H1 (cell line): ENCODE measurements at regions not wholly inside any gene's neighbourhood (a gene's known extent, or its start where the extent isn't known, plus 50 kb on each side); places are given as distances from the start of the nearest gene placed in this dataset.

Source experiments
- CTCF ChIA-PET: fragments of 300-600 bp; sonication (Branson Sonifier 250); formaldehyde crosslinking; loops from one replicate; lab custom pipeline; 2021; ENCODE audit not compliant: partially characterized antibody; lab: Charles Lee
- POLR2A ChIA-PET: fragments of 300-600 bp; sonication (Branson Sonifier 250); formaldehyde crosslinking; loops from one replicate; lab custom pipeline; 2021; ENCODE audit warnings: inconsistent platforms; ENCODE audit not compliant: partially characterized antibody; lab: Charles Lee
- DNase-seq, 2 experiments: peaks; one replicate each; pipeline versions ENCODE4 v3.0.0 to v3.0.0-alpha.2; 2010 to 2022; ENCODE audit warnings: low spot score in 2 of 2, low read depth in 1 of 2, mixed read lengths in 1 of 2
- FAIRE-seq: peaks from 2 replicates; lab custom pipeline; 2011; peaks lifted over from hg19 to GRCh38; lab: Jason Lieb, UNC
- H2AFZ ChIP-seq: 2 replicates; pipeline ENCODE4 v1.8.1; 2012; ENCODE audit warnings: low read length, inconsistent platforms
- H2AK5ac ChIP-seq: 2 replicates; pipeline ENCODE4 v1.6.1; 2013; ENCODE audit warnings: low read depth, low read length
- H2BK120ac ChIP-seq: replicated peaks from 2 replicates; pipeline ENCODE3; 2013; ENCODE audit warnings: low read depth, low read length, inconsistent platforms
- H2BK12ac ChIP-seq: 2 replicates; pipeline ENCODE4 v1.6.1; 2013; ENCODE audit warnings: low read depth, low read length
- H2BK15ac ChIP-seq: 2 replicates; pipeline ENCODE4 v1.6.1; 2013; ENCODE audit warnings: low read length
- H2BK20ac ChIP-seq: 2 replicates; pipeline ENCODE4 v1.6.1; 2013; ENCODE audit warnings: low read length
- H2BK5ac ChIP-seq: 2 replicates; pipeline ENCODE4 v1.6.1; 2013; ENCODE audit warnings: low read depth, low read length
- H3K14ac ChIP-seq: 2 replicates; pipeline ENCODE4 v1.6.1; 2013; ENCODE audit warnings: inconsistent platforms; ENCODE audit not compliant: insufficient read length
- H3K18ac ChIP-seq: 2 replicates; pipeline ENCODE4 v1.6.1; 2013; ENCODE audit warnings: low read length; ENCODE audit errors: extremely low read depth
- H3K23ac ChIP-seq: 2 replicates; pipeline ENCODE4 v1.6.1; 2013; ENCODE audit warnings: inconsistent platforms; ENCODE audit not compliant: insufficient read length
- H3K23me2 ChIP-seq: 2 replicates; pipeline ENCODE4 v1.6.1; 2013; ENCODE audit warnings: low read depth, low read length
- H3K27ac ChIP-seq: 2 replicates; pipeline ENCODE4 v1.6.1; 2011; ENCODE audit warnings: low read depth, low read length, inconsistent platforms
- H3K27me3 ChIP-seq, 4 experiments: replicated peaks in 1 of 4; 1 replicate in 1 of 4; 2 replicates in 3 of 4; pipeline versions ENCODE4 v1.6.1 to v1.8.1; 2011 to 2013; ENCODE audit warnings: low read length in 3 of 4, mild to moderate bottlenecking in 3 of 4, inconsistent platforms in 2 of 4, mixed read lengths in 2 of 4, moderate library complexity in 1 of 4; ENCODE audit not compliant: control insufficient read depth in 3 of 4, insufficient read depth in 3 of 4; ENCODE audit errors: extremely low read depth in 1 of 4
- H3K36me3 ChIP-seq, 4 experiments: 2 replicates each; pipeline versions ENCODE4 v1.6.1 to v1.8.1; 2011 to 2013; ENCODE audit warnings: mild to moderate bottlenecking in 4 of 4, low read length in 3 of 4, moderate library complexity in 2 of 4, control low read depth in 1 of 4, inconsistent platforms in 1 of 4; ENCODE audit not compliant: insufficient read depth in 4 of 4, control insufficient read depth in 2 of 4
- H3K4ac ChIP-seq: replicated peaks from 2 replicates; pipeline ENCODE3; 2013; ENCODE audit warnings: low read length, low read depth, mixed read lengths, inconsistent platforms; ENCODE audit not compliant: insufficient read length
- H3K4me1 ChIP-seq, 4 experiments: replicated peaks in 1 of 4; 1 replicate in 1 of 4; 2 replicates in 3 of 4; pipeline versions ENCODE4 v1.6.1 to v1.8.1; 2011 to 2013; ENCODE audit warnings: low read length in 3 of 4, inconsistent platforms in 2 of 4, mixed read lengths in 1 of 4; ENCODE audit not compliant: insufficient read depth in 4 of 4, control insufficient read depth in 3 of 4
- H3K4me2 ChIP-seq, 2 experiments: 2 replicates each; pipeline versions ENCODE4 v1.6.1 to v1.8.1; 2011 to 2013; ENCODE audit warnings: low read depth in 2 of 2, low read length in 2 of 2, control low read depth in 1 of 2, inconsistent platforms in 1 of 2, mild to moderate bottlenecking in 1 of 2; ENCODE audit not compliant: insufficient read depth in 1 of 2
- H3K4me3 ChIP-seq, 4 experiments: fragments of 200-600, 300-600 bp in 1 of 4; sonication (generic), shearing (Covaris generic), sonication (Bioruptor Twin) in 1 of 4; 2 replicates each; pipeline versions ENCODE4 v1.5.1 to v1.8.1; 2011 to 2016; ENCODE audit warnings: low read length in 4 of 4, low read depth in 3 of 4, control low read depth in 2 of 4, inconsistent platforms in 2 of 4, mild to moderate bottlenecking in 2 of 4, mixed read lengths in 1 of 4, moderate library complexity in 1 of 4; ENCODE audit not compliant: insufficient read depth in 2 of 4; ENCODE audit errors: extremely low read depth in 1 of 4
- H3K56ac ChIP-seq: replicated peaks from 2 replicates; pipeline ENCODE3; 2013; ENCODE audit warnings: low read depth, mild to moderate bottlenecking, mixed read lengths, low read length, inconsistent platforms; ENCODE audit not compliant: insufficient read length
- H3K79me1 ChIP-seq: 2 replicates; pipeline ENCODE4 v1.6.1; 2013; ENCODE audit warnings: low read depth, low read length, control low read depth
- H3K79me2 ChIP-seq, 2 experiments: 2 replicates each; pipeline versions ENCODE4 v1.6.1 to v1.8.1; 2012 to 2013; ENCODE audit warnings: low read length in 2 of 2, mild to moderate bottlenecking in 2 of 2, inconsistent platforms in 1 of 2; ENCODE audit not compliant: insufficient read depth in 2 of 2, control insufficient read depth in 1 of 2
- H3K9ac ChIP-seq, 4 experiments: replicated peaks in 1 of 4; 1 replicate in 1 of 4; 2 replicates in 3 of 4; pipeline versions ENCODE4 v1.6.1 to v1.8.1; 2011 to 2013; ENCODE audit warnings: low read depth in 3 of 4, low read length in 3 of 4, control low read depth in 2 of 4, mild to moderate bottlenecking in 2 of 4, moderate library complexity in 2 of 4, inconsistent platforms in 1 of 4; ENCODE audit errors: extremely low read depth in 1 of 4
- H3K9me3 ChIP-seq, 2 experiments: 2 replicates each; pipeline versions ENCODE4 v1.6.1 to v1.8.1; 2012 to 2013; ENCODE audit warnings: mild to moderate bottlenecking in 2 of 2, moderate library complexity in 2 of 2, control low read depth in 1 of 2, inconsistent platforms in 1 of 2, low read depth in 1 of 2, low read length in 1 of 2, mixed read lengths in 1 of 2; ENCODE audit not compliant: insufficient read depth in 2 of 2
- H4K20me1 ChIP-seq, 2 experiments: replicated peaks in 1 of 2; 2 replicates each; pipeline versions ENCODE3 to v1.8.1; 2011 to 2013; ENCODE audit warnings: inconsistent platforms in 2 of 2, low read length in 2 of 2, mild to moderate bottlenecking in 1 of 2; ENCODE audit not compliant: insufficient read depth in 2 of 2, control insufficient read depth in 1 of 2
- H4K5ac ChIP-seq: 2 replicates; pipeline ENCODE4 v1.6.1; 2013; ENCODE audit warnings: low read length, low read depth, mixed read lengths, inconsistent platforms; ENCODE audit not compliant: insufficient read length
- H4K8ac ChIP-seq: 2 replicates; pipeline ENCODE4 v1.8.0; 2013; ENCODE audit warnings: mild to moderate bottlenecking, moderate library complexity, low read length, inconsistent platforms; ENCODE audit not compliant: insufficient read depth; ENCODE audit errors: extremely low read depth
- H4K91ac ChIP-seq: replicated peaks from 2 replicates; pipeline ENCODE3; 2013; ENCODE audit warnings: low read length, mixed read lengths, inconsistent platforms; ENCODE audit not compliant: insufficient read length
- BCL11A ChIP-seq, 2 experiments: IDR thresholded peaks; one replicate each; pipeline ENCODE4 v1.6.1; 2011; ENCODE audit warnings: low read depth in 2 of 2, low read length in 2 of 2, mild to moderate bottlenecking in 2 of 2
- CBX8 ChIP-seq: fragments of 300-800, 300-1000 bp; sonication (generic); IDR thresholded peaks from 2 replicates; pipeline ENCODE4 v1.7.1; 2016; ENCODE audit warnings: low read depth, low read length, borderline replicate concordance
- CHD2 ChIP-seq: IDR thresholded peaks from 2 replicates; pipeline ENCODE4 v1.6.1; 2012; ENCODE audit warnings: low read length, improper control_type of control experiment
- CREB1 ChIP-seq: IDR thresholded peaks from 2 replicates; pipeline ENCODE4 v1.6.1; 2012; ENCODE audit warnings: inconsistent platforms
- EP300 ChIP-seq, 2 experiments: IDR thresholded peaks; 1 replicate in 1 of 2; 2 replicates in 1 of 2; pipeline ENCODE4 v1.6.1; 2011 to 2012; ENCODE audit warnings: low read depth in 2 of 2, low read length in 2 of 2, mild to moderate bottlenecking in 2 of 2, borderline replicate concordance in 1 of 2, inconsistent platforms in 1 of 2, moderate library complexity in 1 of 2
- FOSL1 ChIP-seq: IDR thresholded peaks from 2 replicates; pipeline ENCODE4 v1.6.1; 2011; ENCODE audit warnings: mild to moderate bottlenecking, low read depth, low read length, moderate library complexity; ENCODE audit not compliant: insufficient read depth
- MAFK ChIP-seq: IDR thresholded peaks from 2 replicates; pipeline ENCODE4 v1.6.1; 2012; ENCODE audit warnings: low read depth, mild to moderate bottlenecking, improper control_type of control experiment, low read length
- RBBP5 ChIP-seq: IDR thresholded peaks from 2 replicates; pipeline ENCODE4 v1.7.1; 2012; ENCODE audit warnings: low read depth, mild to moderate bottlenecking, inconsistent platforms, low read length, moderate library complexity, borderline replicate concordance
- SAP30 ChIP-seq: fragments of 300-600 bp; sonication (generic); IDR thresholded peaks from 2 replicates; pipeline ENCODE4 v1.7.1; 2012; ENCODE audit warnings: low read length, moderate library complexity, mild to moderate bottlenecking, inconsistent platforms; ENCODE audit not compliant: insufficient read depth, insufficient replicate concordance
- SIRT6 ChIP-seq: IDR thresholded peaks from one replicate; pipeline ENCODE4 v1.7.1; 2012; ENCODE audit warnings: low read length, inconsistent platforms
- TBP ChIP-seq: IDR thresholded peaks from 2 replicates; pipeline ENCODE4 v1.6.1; 2011; ENCODE audit warnings: low read depth, low read length, improper control_type of control experiment
- WGBS, 2 experiments: shearing (Covaris generic) in 1 of 2; methylation state at CpG; one replicate each; pipeline versions ENCODE4 v1.1.6 to v1.1.7; 2013 to 2015; ENCODE audit warnings: low lambda C conversion rate in 2 of 2, mixed read lengths in 2 of 2, inconsistent platforms in 1 of 2, low coverage in 1 of 2, missing lambda C conversion rate in 1 of 2; ENCODE audit not compliant: insufficient replicate concordance in 2 of 2, insufficient coverage in 1 of 2, insufficient read length in 1 of 2; ENCODE audit errors: extremely low coverage in 1 of 2, missing lambda C conversion rate in 1 of 2; 5-methylcytosine and 5-hydroxymethylcytosine counted together

DNA sequence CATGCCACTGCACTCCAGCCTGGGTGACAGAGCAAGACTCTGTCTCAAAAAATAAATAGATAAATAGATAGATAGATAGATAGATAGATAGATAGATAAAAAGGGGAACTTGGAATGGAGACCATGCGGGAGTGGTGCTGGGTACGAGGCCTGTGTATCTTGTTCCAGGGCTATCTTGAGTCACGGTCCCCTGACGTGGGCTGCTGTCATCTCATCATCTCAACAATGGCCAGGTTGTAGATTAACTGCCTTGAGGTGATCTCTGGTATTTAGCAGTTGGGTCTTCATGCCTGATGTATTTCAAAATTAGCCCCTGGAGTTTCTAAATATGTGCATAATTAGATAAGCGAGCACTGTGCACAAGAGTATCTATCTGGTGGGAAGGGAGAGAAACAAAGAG lies 212.1 kb downstream of the CDRT15L2 start:
- Histone ChIP-seq H3K27ac (no peak overlapping the region), H2BK15ac (no peak overlapping the region), H2BK120ac (no peak overlapping the region), H3K4me2 (no peak overlapping the region), H2BK20ac (no peak overlapping the region), H3K23me2 (no peaks in the 10 kb centered on the region), H4K20me1 (no peaks in the 10 kb centered on the region), H2AFZ (no peak overlapping the region), H3K9ac (no peak overlapping the region), H3K27me3 (no peaks in the 10 kb centered on the region), H4K5ac (no peak overlapping the region), H2BK5ac (no peak overlapping the region), H3K9me3 (no peaks in the 10 kb centered on the region), H2AK5ac (no peak overlapping the region), H3K4ac (no peak overlapping the region), H3K18ac (no peak overlapping the region), H3K4me1 (no peaks in the 10 kb centered on the region), H3K4me3 (no peak overlapping the region), H3K79me1 (no peaks in the 10 kb centered on the region), H2BK12ac (no peak overlapping the region), H3K23ac (no peak overlapping the region), H3K79me2 (no peaks in the 10 kb centered on the region), H3K36me3 (no peaks in the 10 kb centered on the region), H3K56ac (no peak overlapping the region), H4K91ac (no peak overlapping the region), H4K8ac (no peak overlapping the region), H3K14ac (no peak overlapping the region)
- ChIA-PET CTCF (interaction anchor here (1.0 to 1.6 kb wide), 4 partner anchors 8 to 61 kb away, joined by 3 to 4 read pairs (median 3); no protein-coding TSS in a partner anchor), POLR2A (no interaction called here)
- FAIRE-seq (no peak), DNase-seq (no peak)
- TF ChIP-seq CHD2: no peak
- TF ChIP-seq SIRT6: no peak
- no peak for TF ChIP-seq TBP
- no peak for TF ChIP-seq RBBP5
- TF ChIP-seq EP300 (IDR thresholded peaks at IDR 0.05; ENCODE audit: borderline replicate concordance in 1 of 2, low read depth in 2 of 2, low read length in 2 of 2): no peak
- TF ChIP-seq FOSL1: no peak
- no peak for TF ChIP-seq SAP30
- TF ChIP-seq MAFK: no peak
- no peak for TF ChIP-seq CREB1
- no peak for TF ChIP-seq CBX8
- TF ChIP-seq BCL11A (IDR thresholded peaks at IDR 0.05; ENCODE audit: low read depth in 2 of 2, low read length in 2 of 2): no peak
- 94% methylated on average over 5 of the region's 5 CpGs; no CpG with 5 or more reads in 1 of the 2 experiments for WGBS, 2 experiments
